ENCODE measurements at regions not wholly inside any gene's neighbourhood (a gene's known extent, or its start where the extent isn't known, plus 50 kb on each side); places are given as distances from the start of the nearest gene placed in this dataset.
"Not testable (repeated sequence)": the region's sequence is repeated elsewhere in the genome, so short reads cannot be mapped to it uniquely, and the experiment has no call there.

DNA sequence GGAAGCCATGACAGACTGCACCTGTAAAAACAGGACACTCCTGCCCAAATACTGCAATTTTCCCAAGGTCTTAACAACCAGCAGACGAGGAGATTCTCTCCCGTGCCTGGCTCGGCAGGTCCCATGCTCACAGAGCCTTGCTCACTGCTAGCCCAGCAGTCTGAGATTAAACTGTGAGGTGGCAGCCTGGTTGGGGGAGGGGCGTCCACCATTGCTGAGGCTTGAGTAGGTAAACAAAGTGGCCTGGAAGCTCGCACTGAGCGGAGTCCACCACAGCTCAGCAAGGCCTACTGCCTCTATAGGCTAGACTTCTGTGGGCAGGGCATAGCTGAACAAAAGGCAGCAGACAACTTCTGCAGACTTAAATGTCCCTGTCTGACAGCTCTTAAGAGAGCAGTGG, 80.3 kb downstream of the ANXA5 start:
- in situ Hi-C loops (cut with HindIII; ENCODE audit: low sequenced_read_pairs); H3K4me3 ChIP-seq (ENCODE audit: low read depth, low read length); DNase-seq (ENCODE audit: low read depth): not testable (repeated sequence)

DNA sequence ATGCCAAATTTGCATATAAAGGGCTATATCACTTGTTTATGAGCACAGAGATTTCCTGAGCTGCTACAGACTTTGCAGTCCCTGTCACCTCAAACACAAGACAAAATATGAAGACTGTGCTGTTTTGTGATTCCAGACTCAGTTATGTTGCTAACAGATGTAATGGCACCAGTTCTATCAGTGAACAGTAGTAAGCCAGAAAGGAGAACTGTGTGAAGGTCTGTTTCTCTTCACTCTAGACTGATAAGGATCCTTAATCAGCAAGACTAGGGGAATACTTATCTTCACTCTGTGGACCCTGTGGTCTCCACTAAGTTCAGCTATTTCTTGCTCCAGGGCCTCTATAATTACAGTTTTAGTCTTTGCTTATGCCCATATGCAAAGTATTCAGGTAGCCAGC, 82.7 kb downstream of the ANXA5 start:
- TF ChIP-seq, protein P1, sequence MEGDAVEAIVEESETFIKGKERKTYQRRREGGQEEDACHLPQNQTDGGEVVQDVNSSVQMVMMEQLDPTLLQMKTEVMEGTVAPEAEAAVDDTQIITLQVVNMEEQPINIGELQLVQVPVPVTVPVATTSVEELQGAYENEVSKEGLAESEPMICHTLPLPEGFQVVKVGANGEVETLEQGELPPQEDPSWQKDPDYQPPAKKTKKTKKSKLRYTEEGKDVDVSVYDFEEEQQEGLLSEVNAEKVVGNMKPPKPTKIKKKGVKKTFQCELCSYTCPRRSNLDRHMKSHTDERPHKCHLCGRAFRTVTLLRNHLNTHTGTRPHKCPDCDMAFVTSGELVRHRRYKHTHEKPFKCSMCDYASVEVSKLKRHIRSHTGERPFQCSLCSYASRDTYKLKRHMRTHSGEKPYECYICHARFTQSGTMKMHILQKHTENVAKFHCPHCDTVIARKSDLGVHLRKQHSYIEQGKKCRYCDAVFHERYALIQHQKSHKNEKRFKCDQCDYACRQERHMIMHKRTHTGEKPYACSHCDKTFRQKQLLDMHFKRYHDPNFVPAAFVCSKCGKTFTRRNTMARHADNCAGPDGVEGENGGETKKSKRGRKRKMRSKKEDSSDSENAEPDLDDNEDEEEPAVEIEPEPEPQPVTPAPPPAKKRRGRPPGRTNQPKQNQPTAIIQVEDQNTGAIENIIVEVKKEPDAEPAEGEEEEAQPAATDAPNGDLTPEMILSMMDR (IDR thresholded peaks at IDR 0.05; ENCODE audit: low read depth, low read length, missing control alignments): no peak
- no peak overlapping the region for H3K4me3 ChIP-seq (ENCODE audit: low read depth, low read length)
- in situ Hi-C loops (cut with HindIII; ENCODE audit: low sequenced_read_pairs): no loop called here
- DNase-seq (ENCODE audit: low read depth): no peak

DNA sequence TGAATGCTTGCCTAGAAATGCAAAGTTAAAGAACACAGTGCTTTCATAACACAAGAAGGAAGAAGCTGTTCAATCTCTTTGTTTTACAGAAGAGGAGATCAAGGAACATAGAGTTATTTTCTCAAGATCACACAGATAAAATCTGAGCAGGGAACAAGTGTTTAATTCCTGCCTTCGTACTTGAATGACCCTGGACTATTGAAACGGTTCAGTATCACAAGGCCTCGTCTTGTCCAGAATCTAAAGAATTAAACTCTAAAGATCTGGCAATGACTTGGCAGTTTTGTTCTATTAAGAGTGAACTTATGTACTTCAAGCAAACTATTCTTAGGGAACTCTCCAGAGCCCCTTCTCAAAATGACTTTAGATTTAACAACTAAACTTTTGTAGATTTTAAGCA, 97.7 kb downstream of the ANXA5 start:
- DNase-seq (ENCODE audit: low read depth): no peak
- in situ Hi-C loops (cut with HindIII; ENCODE audit: low sequenced_read_pairs): no loop called here
- no peak overlapping the region for H3K4me3 ChIP-seq (ENCODE audit: low read depth, low read length)
- TF ChIP-seq, protein P1 (IDR thresholded peaks at IDR 0.05; ENCODE audit: low read depth, low read length, missing control alignments): no peak

DNA sequence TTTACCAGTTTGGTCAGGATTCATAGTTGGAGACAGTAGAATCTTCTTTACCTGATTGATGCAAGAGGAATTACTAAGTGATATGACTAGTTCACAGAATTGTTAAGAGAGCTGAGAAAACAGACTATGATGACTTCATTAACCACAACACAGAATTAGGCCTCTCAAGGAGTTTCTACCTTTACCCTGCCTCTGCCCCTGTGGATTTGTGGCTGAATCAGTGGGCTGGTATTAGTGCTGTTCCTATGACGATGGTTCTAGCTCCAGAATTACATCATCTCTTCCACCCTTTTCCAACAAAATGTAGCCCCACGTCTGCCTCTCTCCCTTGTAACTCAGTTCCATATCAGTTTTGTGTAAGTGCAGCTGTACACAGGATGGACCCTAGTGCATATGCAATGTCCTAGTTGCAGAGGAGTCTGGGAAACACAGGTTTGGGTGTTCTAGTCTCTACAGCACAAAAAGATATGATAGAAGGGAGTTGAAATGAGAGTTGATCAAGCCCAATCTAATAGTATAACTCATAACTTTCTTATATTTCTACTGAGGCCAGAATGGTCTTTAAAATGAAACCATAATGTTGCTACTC, 99.3 kb downstream of the ANXA5 start:
- no peak for DNase-seq (ENCODE audit: low read depth)
- no peak overlapping the region for H3K4me3 ChIP-seq (ENCODE audit: low read depth, low read length)
- in situ Hi-C loops (cut with HindIII; ENCODE audit: low sequenced_read_pairs): no loop called here
- TF ChIP-seq, protein P1 (IDR thresholded peaks at IDR 0.05; ENCODE audit: low read depth, low read length, missing control alignments): no peak

DNA sequence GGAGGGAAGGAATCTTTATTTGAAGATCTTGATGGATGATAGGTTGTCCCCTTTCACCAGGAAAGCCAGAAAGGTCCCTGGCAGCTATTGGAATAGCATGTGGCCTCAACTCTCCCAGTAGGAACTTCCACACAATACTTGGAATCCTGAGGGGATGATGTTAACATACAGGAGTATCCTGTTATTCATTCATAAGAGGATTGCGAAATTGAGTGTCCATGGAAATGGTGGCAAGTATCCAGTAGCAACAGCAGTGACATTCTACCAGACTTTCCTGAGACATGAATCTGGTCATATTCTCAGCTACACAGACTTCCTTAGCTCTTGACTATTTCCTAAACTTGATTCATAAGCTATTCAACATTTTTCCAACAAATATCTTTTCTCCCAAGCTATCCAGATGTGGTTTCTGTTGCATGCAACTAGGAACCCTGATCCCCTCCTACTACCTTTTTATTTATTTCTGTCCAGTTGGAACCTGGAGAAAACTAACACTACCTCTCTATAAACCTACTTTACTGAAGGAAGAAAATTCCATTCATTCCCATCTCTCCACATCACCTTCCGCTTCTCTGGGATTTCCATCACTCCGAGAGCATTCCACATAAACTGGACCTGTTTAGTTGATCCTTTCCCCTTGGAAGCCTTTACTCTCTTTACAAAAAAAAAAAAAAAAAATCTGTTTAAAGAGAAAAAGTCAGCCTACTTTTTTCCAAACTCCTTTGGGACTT, 101.8 kb downstream of the ANXA5 start:
- TF ChIP-seq, protein P1 (IDR thresholded peaks at IDR 0.05; ENCODE audit: low read depth, low read length, missing control alignments): no peak
- no peak overlapping the region for H3K4me3 ChIP-seq (ENCODE audit: low read depth, low read length)
- in situ Hi-C loops (cut with HindIII; ENCODE audit: low sequenced_read_pairs): no loop called here
- no peak for DNase-seq (ENCODE audit: low read depth)

DNA sequence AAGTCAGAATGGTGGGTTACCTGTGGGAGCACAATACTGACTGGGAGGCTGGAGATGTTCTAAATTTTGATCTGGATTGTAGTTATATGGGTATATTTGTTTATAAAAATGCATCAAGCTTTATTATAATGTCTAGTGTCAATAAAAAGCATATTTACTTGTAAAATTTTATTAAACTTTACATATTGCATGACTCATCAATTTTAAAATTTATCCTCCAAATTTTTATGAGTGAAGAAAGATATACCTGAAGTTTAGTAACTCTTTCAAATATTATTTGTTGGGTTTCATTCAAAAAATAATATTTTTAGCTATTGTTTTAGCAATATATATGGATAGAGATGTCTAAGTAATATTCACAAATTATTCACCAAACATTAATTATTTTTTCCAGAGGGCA, 103.0 kb downstream of the ANXA5 start:
- no peak overlapping the region for H3K4me3 ChIP-seq (ENCODE audit: low read depth, low read length)
- in situ Hi-C loops (cut with HindIII; ENCODE audit: low sequenced_read_pairs): no loop called here
- no peak for DNase-seq (ENCODE audit: low read depth)

DNA sequence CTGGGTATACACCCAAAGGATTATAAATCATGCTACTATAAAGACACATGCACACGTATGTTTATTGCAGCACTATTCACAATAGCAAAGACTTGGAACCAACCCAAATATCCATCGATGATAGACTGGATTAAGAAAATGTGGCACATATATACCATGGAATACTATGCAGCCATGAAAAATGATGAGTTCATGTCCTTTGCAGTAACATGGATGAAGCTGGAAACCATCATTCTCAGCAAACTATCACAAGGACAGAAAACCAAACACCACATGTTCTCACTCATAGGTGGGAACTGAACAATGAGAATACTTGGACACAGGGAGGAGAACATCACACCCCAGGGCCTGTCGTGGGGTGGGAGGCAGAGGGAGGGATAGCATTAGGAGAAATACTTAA, 104.5 kb downstream of the ANXA5 start:
- H3K4me3 ChIP-seq (ENCODE audit: low read depth, low read length); in situ Hi-C loops (cut with HindIII; ENCODE audit: low sequenced_read_pairs); DNase-seq (ENCODE audit: low read depth): not testable (repeated sequence)

More for the DNA sequence above, 103.0 kb downstream of the ANXA5 start:
- TF ChIP-seq, protein P1 (IDR thresholded peaks at IDR 0.05; ENCODE audit: low read depth, low read length, missing control alignments): no peak

Measured in astrocyte of the cerebellum (primary cell).